ENCODE measurements at regions not wholly inside any gene's neighbourhood (a gene's known extent, or its start where the extent isn't known, plus 50 kb on each side); places are given as distances from the start of the nearest gene placed in this dataset.

DNA sequence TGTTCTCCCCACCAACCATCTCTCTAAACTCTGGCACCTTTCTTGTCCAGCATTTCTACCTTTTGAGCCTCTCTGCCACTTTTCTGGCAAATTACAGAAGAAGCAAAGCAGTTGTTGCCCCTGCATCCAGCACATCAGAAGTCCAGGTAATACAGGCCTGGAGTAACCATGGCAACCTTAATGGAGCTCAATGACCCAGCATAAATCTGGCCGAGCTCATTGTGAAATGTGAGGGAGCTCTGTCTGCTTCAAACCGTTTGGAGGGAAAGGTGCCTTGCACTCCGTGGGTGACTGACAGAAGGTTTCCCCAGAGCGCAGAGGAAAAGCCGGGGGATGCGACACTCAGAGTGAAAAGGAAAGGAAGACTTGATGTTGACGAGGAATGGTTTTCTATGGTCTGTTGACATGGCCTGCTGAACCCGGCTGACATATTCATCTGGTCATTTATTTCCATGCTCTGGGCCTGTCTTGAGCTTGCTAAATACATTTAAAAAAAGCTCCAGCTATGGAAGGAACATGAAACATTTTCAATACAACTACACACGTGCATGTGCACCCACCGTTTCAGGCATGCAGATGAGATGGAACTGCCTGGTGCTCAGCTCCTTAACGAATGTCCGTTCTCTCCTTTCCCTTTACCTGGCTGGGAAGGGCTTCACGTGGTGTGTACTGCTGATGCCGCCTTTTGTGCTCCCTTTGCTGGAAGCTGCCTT lies 74.9 kb downstream of the ADRA2A start:
- H4K91ac ChIP-seq (replicated peaks; ENCODE audit: insufficient read length, low read length): no peak overlapping the region
- no peak overlapping the region for H2BK5ac ChIP-seq (ENCODE audit: low read depth, low read length)
- H3K23ac ChIP-seq (ENCODE audit: insufficient read length): no peak overlapping the region
- DNase-seq (ENCODE audit: low read depth in 1 of 2, low spot score in 2 of 2) (no peak), FAIRE-seq (peak; percentile 7)
- no peaks in the 10 kb centered on the region for H3K23me2 ChIP-seq (ENCODE audit: low read depth, low read length)
- no peaks in the 10 kb centered on the region for H3K79me1 ChIP-seq (ENCODE audit: low read depth, low read length)
- H3K79me2 ChIP-seq (ENCODE audit: control insufficient read depth in 1 of 2, insufficient read depth in 2 of 2, low read length in 2 of 2): no peaks in the 10 kb centered on the region
- H3K4me2 ChIP-seq (ENCODE audit: insufficient read depth in 1 of 2, low read depth in 2 of 2, low read length in 2 of 2): no peak overlapping the region
- H3K18ac ChIP-seq (ENCODE audit: extremely low read depth, low read length): no peak overlapping the region
- no peak overlapping the region for H3K9ac ChIP-seq (replicated peaks in 1 of 4; ENCODE audit: extremely low read depth in 1 of 4, low read depth in 3 of 4, low read length in 3 of 4)
- H2BK120ac ChIP-seq (replicated peaks; ENCODE audit: low read depth, low read length): no peak overlapping the region
- H2AFZ ChIP-seq (ENCODE audit: low read length): no peak overlapping the region
- WGBS, 2 experiments (ENCODE audit: extremely low coverage in 1 of 2, insufficient coverage in 1 of 2, insufficient read length in 1 of 2, insufficient replicate concordance in 2 of 2, low coverage in 1 of 2, low lambda C conversion rate in 2 of 2, missing lambda C conversion rate in 1 of 2): 81% methylated on average over 14 of the region's 14 CpGs; no CpG with 5 or more reads in 1 of the 2 experiments
- H2BK12ac ChIP-seq (ENCODE audit: low read depth, low read length): 0 out of 2 replicates have a peak overlapping the region, but pooled peaks have one; percentile 51
- POLR2A ChIA-PET (ENCODE audit: partially characterized antibody): no interaction called here
- H3K56ac ChIP-seq (replicated peaks; ENCODE audit: insufficient read length, low read depth, low read length): no peak overlapping the region
- peak; percentile 53 for TF ChIP-seq BACH1 (IDR thresholded peaks at IDR 0.05; ENCODE audit: low read length)
- TF ChIP-seq, protein P1, sequence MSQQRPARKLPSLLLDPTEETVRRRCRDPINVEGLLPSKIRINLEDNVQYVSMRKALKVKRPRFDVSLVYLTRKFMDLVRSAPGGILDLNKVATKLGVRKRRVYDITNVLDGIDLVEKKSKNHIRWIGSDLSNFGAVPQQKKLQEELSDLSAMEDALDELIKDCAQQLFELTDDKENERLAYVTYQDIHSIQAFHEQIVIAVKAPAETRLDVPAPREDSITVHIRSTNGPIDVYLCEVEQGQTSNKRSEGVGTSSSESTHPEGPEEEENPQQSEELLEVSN (IDR thresholded peaks at IDR 0.05): peak; percentile 41
- TF ChIP-seq CREB1 (IDR thresholded peaks at IDR 0.05): no peak
- no peak overlapping the region for H3K14ac ChIP-seq (ENCODE audit: insufficient read length)
- no peak overlapping the region for H3K27ac ChIP-seq (ENCODE audit: low read depth, low read length)
- H2AK5ac ChIP-seq (ENCODE audit: low read depth, low read length): no peak overlapping the region
- H2BK15ac ChIP-seq (ENCODE audit: low read length): peak overlapping the region; percentile 36
- H4K8ac ChIP-seq (ENCODE audit: extremely low read depth, insufficient read depth, low read length): no peak overlapping the region
- H3K9me3 ChIP-seq (ENCODE audit: insufficient read depth in 2 of 2, low read depth in 1 of 2, low read length in 1 of 2): no peaks in the 10 kb centered on the region
- CTCF ChIA-PET (ENCODE audit: partially characterized antibody): interaction anchor here (1.0 to 1.7 kb wide), 5 partner anchors 9 to 76 kb away, joined by 3 to 5 read pairs (median 4); no protein-coding TSS in a partner anchor
- H3K27me3 ChIP-seq (replicated peaks in 1 of 4; ENCODE audit: control insufficient read depth in 3 of 4, extremely low read depth in 1 of 4, insufficient read depth in 3 of 4, low read length in 3 of 4): no peaks in the 10 kb centered on the region
- H3K4me1 ChIP-seq (replicated peaks in 1 of 4; ENCODE audit: control insufficient read depth in 3 of 4, insufficient read depth in 4 of 4, low read length in 3 of 4): no peaks in the 10 kb centered on the region
- H3K4ac ChIP-seq (replicated peaks; ENCODE audit: insufficient read length, low read depth, low read length): no peak overlapping the region
- no peak overlapping the region for H2BK20ac ChIP-seq (ENCODE audit: low read length)
- H4K20me1 ChIP-seq (replicated peaks in 1 of 2; ENCODE audit: control insufficient read depth in 1 of 2, insufficient read depth in 2 of 2, low read length in 2 of 2): no peaks in the 10 kb centered on the region
- no peak overlapping the region for H3K4me3 ChIP-seq (ENCODE audit: extremely low read depth in 1 of 4, insufficient read depth in 2 of 4, low read depth in 3 of 4, low read length in 4 of 4)
- H3K36me3 ChIP-seq (ENCODE audit: control insufficient read depth in 2 of 4, insufficient read depth in 4 of 4, low read length in 3 of 4): no peaks in the 10 kb centered on the region
- H4K5ac ChIP-seq (ENCODE audit: insufficient read length, low read depth, low read length): no peak overlapping the region

All from H1 (cell line).